ENCODE measurements at regions not wholly inside any gene's neighbourhood (a gene's known extent, or its start where the extent isn't known, plus 50 kb on each side); places are given as distances from the start of the nearest gene placed in this dataset.

DNA sequence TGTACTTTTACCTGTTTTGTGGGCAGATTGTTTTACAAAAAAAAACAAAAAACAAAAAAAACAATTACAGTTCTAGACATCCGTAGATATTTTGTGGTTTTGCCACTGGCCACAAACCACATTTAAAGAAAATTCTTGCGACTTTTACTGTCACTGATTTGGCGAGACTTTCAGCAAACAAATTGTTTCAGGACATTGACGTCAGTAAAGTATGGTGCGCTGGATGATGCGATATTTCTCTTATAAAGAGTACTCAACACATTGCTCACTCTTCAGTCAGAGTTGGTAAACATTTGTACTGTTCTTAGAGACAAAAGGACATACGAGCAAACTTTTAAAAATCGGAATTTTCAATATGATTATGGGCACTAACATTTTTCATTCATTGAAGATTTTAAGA is 229.8 kb downstream of the HAO1 start:
- Histone ChIP-seq H3K79me2 (ENCODE audit: control insufficient read depth, insufficient read depth, low read length) (no peaks in the 10 kb centered on the region), H4K20me1 (ENCODE audit: control insufficient read depth, insufficient read depth, low read length, poor library complexity, severe bottlenecking) (no peaks in the 10 kb centered on the region), H3K4me3 (ENCODE audit: control extremely low read depth in 1 of 5, extremely low read depth in 1 of 5, insufficient read depth in 1 of 5, low read depth in 2 of 5, low read length in 4 of 5) (no peak overlapping the region), H3K9me3 (ENCODE audit: control extremely low read depth in 1 of 3, control insufficient read depth in 2 of 3, insufficient read depth in 1 of 3, low read length in 2 of 3) (no peaks in the 10 kb centered on the region), H3K36me3 (replicated peaks in 1 of 2; ENCODE audit: control extremely low read depth in 1 of 2, control insufficient read depth in 1 of 2, extremely low read depth in 1 of 2, insufficient read depth in 2 of 2, low read length in 1 of 2) (no peaks in the 10 kb centered on the region), H3K27me3 (replicated peaks in 1 of 4; ENCODE audit: control extremely low read depth in 1 of 4, control insufficient read depth in 3 of 4, insufficient read depth in 4 of 4, low read length in 3 of 4) (no peaks in the 10 kb centered on the region), H2AFZ (ENCODE audit: insufficient read depth, low read depth, low read length, poor library complexity, severe bottlenecking) (no peak overlapping the region), H3K9ac (ENCODE audit: low read length) (no peak overlapping the region), H3K4me2 (replicated peaks; ENCODE audit: low read depth, low read length, poor library complexity, severe bottlenecking) (no peak overlapping the region), H3K27ac (ENCODE audit: low read length in 2 of 2) (no peak overlapping the region), H3K4me1 (ENCODE audit: control insufficient read depth in 2 of 2, insufficient read depth in 2 of 2, low read length in 2 of 2) (no peaks in the 10 kb centered on the region)
- ATAC-seq (ENCODE audit: low read depth): no peak
- Mint-ChIP-seq H3K27ac (no peak overlapping the region), H3K4me1 (no peaks in the 10 kb centered on the region), H3K4me3 (no peak overlapping the region), H3K27me3 (no peaks in the 10 kb centered on the region), H3K9me3 (ENCODE audit: insufficient read depth) (peaks cover under 1% of the 10 kb centered on the region)
- ChIA-PET CTCF (no interaction called here), POLR2A (no interaction called here)
- 37% methylated on average over 2 of the region's 8 CpGs for WGBS (ENCODE audit: insufficient coverage)
- TF ChIP-seq, protein P1, sequence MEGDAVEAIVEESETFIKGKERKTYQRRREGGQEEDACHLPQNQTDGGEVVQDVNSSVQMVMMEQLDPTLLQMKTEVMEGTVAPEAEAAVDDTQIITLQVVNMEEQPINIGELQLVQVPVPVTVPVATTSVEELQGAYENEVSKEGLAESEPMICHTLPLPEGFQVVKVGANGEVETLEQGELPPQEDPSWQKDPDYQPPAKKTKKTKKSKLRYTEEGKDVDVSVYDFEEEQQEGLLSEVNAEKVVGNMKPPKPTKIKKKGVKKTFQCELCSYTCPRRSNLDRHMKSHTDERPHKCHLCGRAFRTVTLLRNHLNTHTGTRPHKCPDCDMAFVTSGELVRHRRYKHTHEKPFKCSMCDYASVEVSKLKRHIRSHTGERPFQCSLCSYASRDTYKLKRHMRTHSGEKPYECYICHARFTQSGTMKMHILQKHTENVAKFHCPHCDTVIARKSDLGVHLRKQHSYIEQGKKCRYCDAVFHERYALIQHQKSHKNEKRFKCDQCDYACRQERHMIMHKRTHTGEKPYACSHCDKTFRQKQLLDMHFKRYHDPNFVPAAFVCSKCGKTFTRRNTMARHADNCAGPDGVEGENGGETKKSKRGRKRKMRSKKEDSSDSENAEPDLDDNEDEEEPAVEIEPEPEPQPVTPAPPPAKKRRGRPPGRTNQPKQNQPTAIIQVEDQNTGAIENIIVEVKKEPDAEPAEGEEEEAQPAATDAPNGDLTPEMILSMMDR (IDR thresholded peaks at IDR 0.05): no peak
- TF ChIP-seq EZH2 (IDR thresholded peaks at IDR 0.05; ENCODE audit: borderline replicate concordance, insufficient read depth, low read depth, low read length, poor library complexity, severe bottlenecking): no peak
- intact Hi-C loops (cut with micrococcal nuclease): no loop called here
- DNase-seq: no peak

DNA sequence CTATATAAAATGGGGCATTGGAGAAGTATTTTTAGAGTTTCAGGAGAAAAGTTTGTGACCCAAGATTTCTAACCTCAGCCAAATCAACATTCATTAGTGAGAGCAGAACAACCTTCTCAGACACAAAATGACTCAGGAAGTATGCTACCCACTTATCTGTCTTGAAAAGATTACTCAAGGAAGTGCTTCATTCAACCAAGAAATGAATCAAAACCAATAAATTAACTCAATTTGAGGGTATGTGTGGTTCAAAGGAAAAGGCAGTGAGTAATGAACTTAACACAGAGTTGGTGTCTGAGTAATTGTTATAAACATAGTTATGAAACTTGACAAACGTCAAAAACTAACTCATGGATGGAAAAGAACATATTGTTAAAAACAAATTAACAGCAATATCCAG is 227.6 kb downstream of the HAO1 start:
- TF ChIP-seq, protein P1 (IDR thresholded peaks at IDR 0.05): no peak
- TF ChIP-seq EZH2 (IDR thresholded peaks at IDR 0.05; ENCODE audit: borderline replicate concordance, insufficient read depth, low read depth, low read length, poor library complexity, severe bottlenecking): no peak
- no peak for DNase-seq
- no CpG with 5 or more reads among the region's 1 CpG for WGBS (ENCODE audit: insufficient coverage)
- ATAC-seq (ENCODE audit: low read depth): no peak
- H3K79me2 ChIP-seq (ENCODE audit: control insufficient read depth, insufficient read depth, low read length): no peaks in the 10 kb centered on the region
- intact Hi-C loops (cut with micrococcal nuclease): no loop called here
- no peak overlapping the region for H3K9ac ChIP-seq (ENCODE audit: low read length)
- H3K27ac Mint-ChIP-seq: no peak overlapping the region
- ChIA-PET CTCF (no interaction called here), POLR2A (no interaction called here)
- H4K20me1 ChIP-seq (ENCODE audit: control insufficient read depth, insufficient read depth, low read length, poor library complexity, severe bottlenecking): no peaks in the 10 kb centered on the region
- H3K4me1 Mint-ChIP-seq: peaks cover 4% of the 10 kb centered on the region
- H2AFZ ChIP-seq (ENCODE audit: insufficient read depth, low read depth, low read length, poor library complexity, severe bottlenecking): no peak overlapping the region
- H3K9me3 ChIP-seq (ENCODE audit: control extremely low read depth in 1 of 3, control insufficient read depth in 2 of 3, insufficient read depth in 1 of 3, low read length in 2 of 3): no peaks in the 10 kb centered on the region
- H3K4me1 ChIP-seq (ENCODE audit: control insufficient read depth in 2 of 2, insufficient read depth in 2 of 2, low read length in 2 of 2): no peaks in the 10 kb centered on the region
- H3K27me3 Mint-ChIP-seq: no peaks in the 10 kb centered on the region
- H3K27ac ChIP-seq (ENCODE audit: low read length in 2 of 2): no peak overlapping the region
- no peak overlapping the region for H3K4me3 ChIP-seq (ENCODE audit: control extremely low read depth in 1 of 5, extremely low read depth in 1 of 5, insufficient read depth in 1 of 5, low read depth in 2 of 5, low read length in 4 of 5)
- H3K4me2 ChIP-seq (replicated peaks; ENCODE audit: low read depth, low read length, poor library complexity, severe bottlenecking): no peak overlapping the region
- no peaks in the 10 kb centered on the region for H3K27me3 ChIP-seq (replicated peaks in 1 of 4; ENCODE audit: control extremely low read depth in 1 of 4, control insufficient read depth in 3 of 4, insufficient read depth in 4 of 4, low read length in 3 of 4)
- H3K36me3 ChIP-seq (replicated peaks in 1 of 2; ENCODE audit: control extremely low read depth in 1 of 2, control insufficient read depth in 1 of 2, extremely low read depth in 1 of 2, insufficient read depth in 2 of 2, low read length in 1 of 2): no peaks in the 10 kb centered on the region
- no peak overlapping the region for H3K4me3 Mint-ChIP-seq
- H3K9me3 Mint-ChIP-seq (ENCODE audit: insufficient read depth): peaks cover 2% of the 10 kb centered on the region

All from B cell (primary cell).